ENCODE measurements at regions not wholly inside any gene's neighbourhood (a gene's known extent, or its start where the extent isn't known, plus 50 kb on each side); places are given as distances from the start of the nearest gene placed in this dataset.

DNA sequence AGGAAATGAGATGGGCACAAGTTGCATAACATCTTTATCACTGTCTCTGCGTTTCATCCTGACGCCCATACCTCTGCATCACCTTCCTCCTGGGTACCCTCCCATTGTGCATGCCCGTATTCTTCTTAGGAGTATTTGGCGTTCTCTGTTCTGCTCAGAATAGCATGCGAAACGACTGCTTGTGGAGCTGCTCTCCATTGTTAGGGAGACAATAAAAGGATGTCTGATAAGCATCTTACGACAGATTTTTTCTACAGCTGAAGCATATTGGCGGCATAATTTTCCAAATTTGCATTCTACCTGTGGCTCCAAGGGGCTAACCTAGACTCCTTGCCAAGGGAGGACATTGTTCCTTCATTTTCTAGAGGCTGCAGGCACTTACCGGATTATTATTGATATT, 118.6 kb downstream of the EDN1 start:
- TF ChIP-seq, protein P1, sequence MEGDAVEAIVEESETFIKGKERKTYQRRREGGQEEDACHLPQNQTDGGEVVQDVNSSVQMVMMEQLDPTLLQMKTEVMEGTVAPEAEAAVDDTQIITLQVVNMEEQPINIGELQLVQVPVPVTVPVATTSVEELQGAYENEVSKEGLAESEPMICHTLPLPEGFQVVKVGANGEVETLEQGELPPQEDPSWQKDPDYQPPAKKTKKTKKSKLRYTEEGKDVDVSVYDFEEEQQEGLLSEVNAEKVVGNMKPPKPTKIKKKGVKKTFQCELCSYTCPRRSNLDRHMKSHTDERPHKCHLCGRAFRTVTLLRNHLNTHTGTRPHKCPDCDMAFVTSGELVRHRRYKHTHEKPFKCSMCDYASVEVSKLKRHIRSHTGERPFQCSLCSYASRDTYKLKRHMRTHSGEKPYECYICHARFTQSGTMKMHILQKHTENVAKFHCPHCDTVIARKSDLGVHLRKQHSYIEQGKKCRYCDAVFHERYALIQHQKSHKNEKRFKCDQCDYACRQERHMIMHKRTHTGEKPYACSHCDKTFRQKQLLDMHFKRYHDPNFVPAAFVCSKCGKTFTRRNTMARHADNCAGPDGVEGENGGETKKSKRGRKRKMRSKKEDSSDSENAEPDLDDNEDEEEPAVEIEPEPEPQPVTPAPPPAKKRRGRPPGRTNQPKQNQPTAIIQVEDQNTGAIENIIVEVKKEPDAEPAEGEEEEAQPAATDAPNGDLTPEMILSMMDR (IDR thresholded peaks at IDR 0.05; ENCODE audit: low read length, missing control alignments): no peak
- no peak for DNase-seq (ENCODE audit: low read depth)
- no peak overlapping the region for H3K4me3 ChIP-seq (replicated peaks; ENCODE audit: low read depth, low read length)

DNA sequence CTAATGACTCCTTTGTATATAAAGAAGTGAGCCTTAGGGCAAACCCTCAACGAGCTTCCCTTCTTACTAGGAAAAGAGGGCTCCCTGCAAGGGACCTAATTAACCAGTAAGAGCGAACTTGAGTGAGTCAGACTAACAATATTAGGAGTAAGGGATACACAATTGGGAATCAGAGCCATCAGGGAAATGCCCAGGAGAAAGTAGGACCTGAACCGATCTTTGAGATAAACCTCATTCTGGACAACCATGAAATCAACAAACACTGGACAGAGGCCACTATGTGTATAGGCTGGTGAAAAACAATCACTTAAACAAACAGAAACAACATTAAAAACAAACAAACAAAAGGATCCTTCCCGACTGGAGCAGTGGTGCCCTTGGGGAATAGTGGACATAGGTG, 120.8 kb downstream of the EDN1 start:
- H3K4me3 ChIP-seq (replicated peaks; ENCODE audit: low read depth, low read length): no peak overlapping the region
- TF ChIP-seq, protein P1 (IDR thresholded peaks at IDR 0.05; ENCODE audit: low read length, missing control alignments): no peak
- no peak for DNase-seq (ENCODE audit: low read depth)

DNA sequence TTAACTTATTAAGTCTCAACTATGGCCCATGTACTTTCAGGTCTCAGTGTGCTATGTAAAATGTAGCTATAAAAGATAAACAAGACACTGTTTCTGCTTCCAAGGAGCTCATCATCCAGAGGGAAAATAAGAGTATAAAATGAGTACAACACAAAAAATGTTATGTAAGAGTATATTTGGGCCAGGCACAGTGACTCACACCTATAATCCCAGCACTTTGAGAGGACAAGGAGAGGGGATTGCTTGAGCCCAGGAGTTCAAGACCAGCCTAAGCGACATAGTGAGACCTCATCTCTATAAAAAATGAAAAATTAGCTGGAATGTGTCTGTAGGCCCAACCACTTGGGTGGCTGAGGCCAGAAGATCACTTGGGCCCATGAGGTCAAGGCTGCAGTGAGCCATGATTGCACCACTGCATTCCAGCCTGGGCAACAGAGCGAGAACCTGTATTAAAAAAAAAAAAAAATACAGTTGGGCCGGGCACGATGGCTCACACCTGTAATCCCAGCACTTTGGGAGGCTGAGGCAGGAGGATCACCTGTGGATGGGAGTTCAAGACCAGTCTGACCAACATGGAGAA, 124.0 kb downstream of the EDN1 start:
- no peak overlapping the region for H3K4me3 ChIP-seq (replicated peaks; ENCODE audit: low read depth, low read length)
- no peak for DNase-seq (ENCODE audit: low read depth)
- TF ChIP-seq, protein P1 (IDR thresholded peaks at IDR 0.05; ENCODE audit: low read length, missing control alignments): no peak

DNA sequence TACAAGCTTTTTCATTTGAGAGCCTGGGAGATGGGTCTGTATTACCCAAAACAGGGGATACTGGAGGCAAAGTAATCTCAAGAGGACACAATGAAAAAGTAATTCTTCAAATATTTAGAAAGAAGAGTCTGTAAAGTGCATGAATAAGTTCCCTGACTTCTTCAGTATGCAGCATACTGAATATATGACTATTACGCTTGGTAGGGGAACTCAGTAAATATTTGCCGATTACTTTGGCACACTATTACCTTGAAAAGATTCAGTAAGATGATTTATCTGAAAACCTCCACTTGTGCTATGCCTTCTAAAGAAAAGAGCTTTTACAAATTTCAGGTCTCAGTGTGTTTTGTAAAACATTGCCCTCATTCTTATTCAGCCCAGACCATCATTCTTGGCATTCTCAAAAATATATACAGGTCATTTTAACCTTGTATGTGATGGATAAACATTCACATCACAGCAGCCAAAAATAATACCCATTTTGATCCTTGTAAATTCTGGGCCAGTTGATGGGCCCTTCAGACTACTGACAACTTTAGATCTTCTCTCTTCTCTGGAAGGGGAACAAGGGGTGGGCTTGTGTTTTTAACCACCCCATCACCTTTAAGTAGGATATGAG, 125.9 kb downstream of the EDN1 start:
- DNase-seq (ENCODE audit: low read depth): no peak
- H3K4me3 ChIP-seq (replicated peaks; ENCODE audit: low read depth, low read length): no peak overlapping the region
- TF ChIP-seq, protein P1 (IDR thresholded peaks at IDR 0.05; ENCODE audit: low read length, missing control alignments): no peak

DNA sequence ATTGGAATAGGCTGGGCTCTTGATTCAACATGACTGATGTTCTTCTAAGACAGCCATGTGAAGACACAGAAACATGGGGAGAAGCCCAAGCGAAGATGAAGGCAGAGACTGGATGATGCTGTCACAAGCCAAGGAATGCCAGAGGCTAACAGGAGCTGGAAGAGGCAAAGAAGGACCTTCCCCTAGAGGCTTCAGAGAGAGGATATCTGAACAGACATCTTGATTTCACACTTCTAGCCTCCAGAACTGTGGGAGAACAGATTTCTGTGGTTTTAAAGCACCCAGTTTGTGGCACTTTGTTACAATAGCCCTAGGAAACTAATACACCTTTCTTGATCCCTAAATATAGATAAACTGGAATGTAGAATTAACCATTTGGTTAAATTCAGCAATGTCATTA, 127.0 kb downstream of the EDN1 start:
- TF ChIP-seq, protein P1 (IDR thresholded peaks at IDR 0.05; ENCODE audit: low read length, missing control alignments): no peak
- H3K4me3 ChIP-seq (replicated peaks; ENCODE audit: low read depth, low read length): no peak overlapping the region
- no peak for DNase-seq (ENCODE audit: low read depth)

DNA sequence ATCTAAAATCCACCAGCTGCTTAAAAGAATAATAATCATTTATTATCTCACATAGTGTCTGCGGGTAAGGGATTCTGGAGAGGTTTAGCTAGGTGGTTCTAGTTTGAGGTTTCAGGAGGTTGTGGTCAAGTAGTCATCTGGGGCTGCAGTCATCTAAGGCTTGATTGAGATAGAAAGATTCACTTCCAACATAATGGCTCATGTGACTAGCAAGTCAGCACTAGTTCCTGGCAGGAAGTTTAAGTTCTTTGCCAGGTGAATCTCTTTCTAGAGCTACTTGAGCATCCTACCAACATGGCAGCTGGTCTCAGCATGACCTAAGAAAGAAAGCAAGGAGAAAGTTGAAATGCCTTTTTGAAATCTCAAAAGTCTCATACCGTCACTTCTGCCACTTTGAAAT, 128.8 kb downstream of the EDN1 start:
- DNase-seq (ENCODE audit: low read depth): no peak
- TF ChIP-seq, protein P1 (IDR thresholded peaks at IDR 0.05; ENCODE audit: low read length, missing control alignments): no peak
- no peak overlapping the region for H3K4me3 ChIP-seq (replicated peaks; ENCODE audit: low read depth, low read length)

Measured in fibroblast of pulmonary artery (primary cell).